ENCODE measurements at regions not wholly inside any gene's neighbourhood (a gene's known extent, or its start where the extent isn't known, plus 50 kb on each side); places are given as distances from the start of the nearest gene placed in this dataset.

DNA sequence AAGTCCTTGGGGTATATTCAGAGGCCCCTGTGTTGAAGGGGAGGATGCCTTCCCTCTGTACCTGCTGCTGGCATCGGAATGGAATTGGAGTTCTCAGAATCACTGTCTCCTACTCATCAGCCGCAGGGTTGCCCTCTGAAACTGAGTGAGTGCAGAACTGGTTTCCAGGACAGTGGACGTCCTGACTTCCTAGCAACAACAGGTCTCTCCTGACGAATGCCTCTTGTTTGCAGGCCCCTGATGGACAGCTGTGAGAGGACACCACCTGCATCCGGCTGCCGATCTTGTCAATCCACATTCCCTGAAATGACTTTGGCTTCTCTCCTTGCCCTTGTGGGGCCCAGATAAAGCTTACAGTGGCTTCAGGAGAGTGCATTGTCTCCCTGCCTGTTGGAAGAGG, 274.5 kb downstream of the NSG2 start:
- DNase-seq (ENCODE audit: low spot score), result no peak
- no peaks in the 10 kb centered on the region for H3K36me3 ChIP-seq (replicated peaks; ENCODE audit: insufficient read depth, low read depth)
- H3K9me2 ChIP-seq (replicated peaks; ENCODE audit: insufficient read depth), result no peaks in the 10 kb centered on the region
- no peaks in the 10 kb centered on the region for H3K4me1 ChIP-seq (ENCODE audit: insufficient read depth)
- H3K27ac ChIP-seq, result no peak overlapping the region
- TF ChIP-seq EZH2 (IDR thresholded peaks at IDR 0.05; ENCODE audit: borderline replicate concordance), result no peak
- TF ChIP-seq, protein P1, sequence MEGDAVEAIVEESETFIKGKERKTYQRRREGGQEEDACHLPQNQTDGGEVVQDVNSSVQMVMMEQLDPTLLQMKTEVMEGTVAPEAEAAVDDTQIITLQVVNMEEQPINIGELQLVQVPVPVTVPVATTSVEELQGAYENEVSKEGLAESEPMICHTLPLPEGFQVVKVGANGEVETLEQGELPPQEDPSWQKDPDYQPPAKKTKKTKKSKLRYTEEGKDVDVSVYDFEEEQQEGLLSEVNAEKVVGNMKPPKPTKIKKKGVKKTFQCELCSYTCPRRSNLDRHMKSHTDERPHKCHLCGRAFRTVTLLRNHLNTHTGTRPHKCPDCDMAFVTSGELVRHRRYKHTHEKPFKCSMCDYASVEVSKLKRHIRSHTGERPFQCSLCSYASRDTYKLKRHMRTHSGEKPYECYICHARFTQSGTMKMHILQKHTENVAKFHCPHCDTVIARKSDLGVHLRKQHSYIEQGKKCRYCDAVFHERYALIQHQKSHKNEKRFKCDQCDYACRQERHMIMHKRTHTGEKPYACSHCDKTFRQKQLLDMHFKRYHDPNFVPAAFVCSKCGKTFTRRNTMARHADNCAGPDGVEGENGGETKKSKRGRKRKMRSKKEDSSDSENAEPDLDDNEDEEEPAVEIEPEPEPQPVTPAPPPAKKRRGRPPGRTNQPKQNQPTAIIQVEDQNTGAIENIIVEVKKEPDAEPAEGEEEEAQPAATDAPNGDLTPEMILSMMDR (IDR thresholded peaks at IDR 0.05; ENCODE audit: poor library complexity), result no peak
- WGBS (ENCODE audit: low lambda C conversion rate, missing lambda C conversion rate), result 47% methylated on average over 6 of the region's 6 CpGs
- H3K27me3 ChIP-seq, result peaks cover 13% of the 10 kb centered on the region
- H3K9me3 ChIP-seq (ENCODE audit: low read depth), result no peaks in the 10 kb centered on the region
- no peak overlapping the region for H2AFZ ChIP-seq
- no peaks in the 10 kb centered on the region for H3K79me2 ChIP-seq
- no peaks in the 10 kb centered on the region for H4K20me1 ChIP-seq (ENCODE audit: insufficient read depth, poor library complexity, severe bottlenecking)
- no peak overlapping the region for H3K4me2 ChIP-seq
- H3K4me3 ChIP-seq, result no peak overlapping the region

DNA sequence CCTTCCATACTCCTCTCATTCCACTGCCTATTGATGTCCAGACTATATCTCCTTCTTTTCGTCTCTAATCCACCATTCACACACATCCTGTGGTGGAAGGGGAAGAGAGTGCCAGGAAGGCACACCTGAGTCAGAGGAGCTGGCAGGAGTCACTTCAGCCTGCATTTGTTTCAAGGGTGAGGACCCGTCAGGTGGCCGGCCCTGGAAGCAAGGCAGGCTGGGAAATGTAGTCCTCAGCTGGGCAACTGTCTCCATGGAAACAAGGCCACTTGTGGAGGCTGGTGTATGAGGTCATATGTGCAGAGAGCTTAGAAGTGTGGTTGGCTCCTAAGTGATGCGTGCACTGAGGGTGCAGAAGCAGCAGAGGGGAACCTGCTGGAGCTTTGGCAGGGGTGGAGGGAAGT, 278.4 kb downstream of the NSG2 start:
- Histone ChIP-seq H2AFZ (no peak overlapping the region), H3K4me1 (ENCODE audit: insufficient read depth) (peaks cover 3% of the 10 kb centered on the region), H3K4me3 (no peak overlapping the region), H3K9me2 (replicated peaks; ENCODE audit: insufficient read depth) (no peaks in the 10 kb centered on the region), H4K20me1 (ENCODE audit: insufficient read depth, poor library complexity, severe bottlenecking) (no peaks in the 10 kb centered on the region), H3K9me3 (ENCODE audit: low read depth) (no peaks in the 10 kb centered on the region), H3K27ac (no peak overlapping the region), H3K4me2 (no peak overlapping the region), H3K36me3 (replicated peaks; ENCODE audit: insufficient read depth, low read depth) (no peaks in the 10 kb centered on the region), H3K27me3 (peaks cover 13% of the 10 kb centered on the region), H3K79me2 (no peaks in the 10 kb centered on the region)
- TF ChIP-seq EZH2 (IDR thresholded peaks at IDR 0.05; ENCODE audit: borderline replicate concordance), result no peak
- TF ChIP-seq, protein P1 (IDR thresholded peaks at IDR 0.05; ENCODE audit: poor library complexity), result no peak
- TF ChIP-seq EZH2phosphoT487 (IDR thresholded peaks at IDR 0.05; ENCODE audit: low read depth, severe bottlenecking, unreplicated experiment), result no peak
- WGBS (ENCODE audit: low lambda C conversion rate, missing lambda C conversion rate), result 12% methylated on average over 4 of the region's 4 CpGs
- peak; percentile 66 for DNase-seq (ENCODE audit: low spot score)

DNA sequence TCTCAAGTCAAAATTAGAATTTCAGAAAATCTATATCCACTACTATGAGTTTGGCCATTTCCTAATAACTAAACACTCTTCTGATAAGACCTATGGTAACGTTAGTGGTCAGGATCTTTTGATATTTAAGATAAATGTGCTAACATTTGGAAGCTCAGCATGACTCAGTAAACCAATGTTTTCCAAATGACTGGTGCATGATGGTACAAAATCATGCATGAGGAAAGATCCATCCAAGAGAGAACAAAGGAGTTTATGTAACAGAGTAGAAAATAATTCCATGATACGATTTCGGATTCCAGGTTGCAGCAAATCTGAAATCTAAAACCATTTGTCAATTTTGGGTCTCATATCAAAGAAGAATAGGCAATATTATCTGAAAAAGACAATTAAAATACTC, 279.2 kb downstream of the NSG2 start:
- whole genome bisulfite sequencing (ENCODE audit: low lambda C conversion rate, missing lambda C conversion rate), result 75% methylated on average over 3 of the region's 3 CpGs
- Histone ChIP-seq H3K79me2 (no peaks in the 10 kb centered on the region), H3K9me2 (replicated peaks; ENCODE audit: insufficient read depth) (no peaks in the 10 kb centered on the region), H4K20me1 (ENCODE audit: insufficient read depth, poor library complexity, severe bottlenecking) (no peaks in the 10 kb centered on the region), H3K4me1 (ENCODE audit: insufficient read depth) (peaks cover 3% of the 10 kb centered on the region), H3K4me2 (no peak overlapping the region), H3K27me3 (peaks cover 13% of the 10 kb centered on the region), H2AFZ (no peak overlapping the region), H3K27ac (no peak overlapping the region), H3K4me3 (no peak overlapping the region), H3K36me3 (replicated peaks; ENCODE audit: insufficient read depth, low read depth) (no peaks in the 10 kb centered on the region), H3K9me3 (ENCODE audit: low read depth) (no peaks in the 10 kb centered on the region)
- TF ChIP-seq EZH2 (IDR thresholded peaks at IDR 0.05; ENCODE audit: borderline replicate concordance) (no peak), EZH2phosphoT487 (IDR thresholded peaks at IDR 0.05; ENCODE audit: low read depth, severe bottlenecking, unreplicated experiment) (no peak)
- TF ChIP-seq, protein P1 (IDR thresholded peaks at IDR 0.05; ENCODE audit: poor library complexity), result no peak
- DNase-seq (ENCODE audit: low spot score), result no peak

DNA sequence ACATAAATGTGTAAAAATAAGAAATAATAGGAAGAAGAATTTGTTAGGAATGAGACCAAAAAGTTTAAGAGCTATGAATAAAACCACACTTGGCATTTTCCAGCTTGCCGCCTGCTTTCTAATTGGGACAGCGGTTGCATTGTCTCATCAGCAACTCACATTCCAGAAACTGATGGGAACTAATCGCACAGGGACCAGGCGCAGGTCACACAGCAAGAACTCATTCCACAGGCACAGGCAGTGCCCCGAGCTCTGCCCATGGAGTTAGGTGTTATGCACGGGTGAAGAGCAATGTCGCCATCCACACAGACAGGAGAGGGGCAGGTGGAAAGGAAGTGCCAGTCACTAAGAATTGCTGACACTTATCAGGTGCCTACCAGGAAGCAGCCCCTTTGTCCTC, 279.9 kb downstream of the NSG2 start:
- Histone ChIP-seq H3K4me3 (no peak overlapping the region), H3K27ac (no peak overlapping the region), H4K20me1 (ENCODE audit: insufficient read depth, poor library complexity, severe bottlenecking) (no peaks in the 10 kb centered on the region), H3K9me2 (replicated peaks; ENCODE audit: insufficient read depth) (no peaks in the 10 kb centered on the region), H3K36me3 (replicated peaks; ENCODE audit: insufficient read depth, low read depth) (no peaks in the 10 kb centered on the region), H3K79me2 (no peaks in the 10 kb centered on the region), H3K4me2 (no peak overlapping the region), H3K27me3 (peaks cover 16% of the 10 kb centered on the region), H3K9me3 (ENCODE audit: low read depth) (no peaks in the 10 kb centered on the region), H3K4me1 (ENCODE audit: insufficient read depth) (peaks cover 3% of the 10 kb centered on the region), H2AFZ (no peak overlapping the region)
- DNase-seq (ENCODE audit: low spot score), result no peak
- 80% methylated on average over 7 of the region's 7 CpGs for WGBS (ENCODE audit: low lambda C conversion rate, missing lambda C conversion rate)
- TF ChIP-seq EZH2 (IDR thresholded peaks at IDR 0.05; ENCODE audit: borderline replicate concordance), result no peak
- TF ChIP-seq, protein P1 (IDR thresholded peaks at IDR 0.05; ENCODE audit: poor library complexity), result no peak
- no peak for TF ChIP-seq EZH2phosphoT487 (IDR thresholded peaks at IDR 0.05; ENCODE audit: low read depth, severe bottlenecking, unreplicated experiment)
